Body of pancreas (tissue), 4 donors: ENCODE measurements at regions not wholly inside any gene's neighbourhood (a gene's known extent, or its start where the extent isn't known, plus 50 kb on each side); places are given as distances from the start of the nearest gene placed in this dataset.

Source experiments
- CTCF ChIP-seq, 7 experiments: fragments of 450-650 bp in 4 of 7; fragments of 200-600 bp in 3 of 7; sonication (generic) in 3 of 7; IDR thresholded peaks; one replicate each; pipeline ENCODE4 v1.5.1; 2016 to 2019; ENCODE audit warnings: antibody characterized with exemption in 7 of 7
- POLR2A ChIP-seq, 3 donors: fragments of 450-650 bp; IDR thresholded peaks; one replicate each; pipeline ENCODE4 v1.6.1; 2016; ENCODE audit warnings: antibody characterized with exemption in 3 of 3, mild to moderate bottlenecking in 2 of 3

GRCh38 chr1:217270101-217270500, 360.8 kb downstream of the GPATCH2 start:
- TF ChIP-seq CTCF (IDR thresholded peaks at IDR 0.05), result no peak
- no peak for TF ChIP-seq POLR2A (IDR thresholded peaks at IDR 0.05)
